DMS79 treated with DMSO at 0.1 percent for 48 hours (cell line): ENCODE measurements at regions not wholly inside any gene's neighbourhood (a gene's known extent, or its start where the extent isn't known, plus 50 kb on each side); places are given as distances from the start of the nearest gene placed in this dataset.

ENCODE experiments used
- DNase-seq: peaks from one replicate; lab custom pipeline; 2025; lab: John Stamatoyannopoulos, UW

GRCh38 chr12:44961887-44962286, 85.8 kb upstream of the NELL2 start:
- no peak for DNase-seq

- no peak for DNase-seq
These were observed 84.7 kb upstream of the NELL2 start for GRCh38 chr12:44960856-44961255.

GRCh38 chr12:44960423-44960822, 84.3 kb upstream of the NELL2 start:
- no peak for DNase-seq

GRCh38 chr12:44947163-44947562, 71.0 kb upstream of the NELL2 start:
- no peak for DNase-seq

GRCh38 chr12:44942714-44943113, 66.6 kb upstream of the NELL2 start:
- DNase-seq: no peak

GRCh38 chr12:44930972-44931600, 55.0 kb upstream of the NELL2 start:
- peak; percentile 52 for DNase-seq

- DNase-seq: no peak
These were observed 53.2 kb upstream of the NELL2 start for GRCh38 chr12:44929236-44929885.
